Vagina (tissue), 2 donors: ENCODE measurements at regions not wholly inside any gene's neighbourhood (a gene's known extent, or its start where the extent isn't known, plus 50 kb on each side); places are given as distances from the start of the nearest gene placed in this dataset.

ENCODE experiments used
- POLR2AphosphoS5 ChIP-seq, 2 donors: sonication (generic); formaldehyde crosslinking; IDR thresholded peaks; one replicate each; pipeline ENCODE4 v1.9.0; 2017; ENCODE audit warnings: antibody characterized with exemption in 2 of 2, mild to moderate bottlenecking in 2 of 2, low read depth in 1 of 2; ENCODE audit not compliant: insufficient read depth in 1 of 2
- TF ChIP-seq, protein P1 (sequence below), 3 experiments: fragments of 450-650 bp in 2 of 3; fragments of 200-600 bp in 1 of 3; sonication (generic) in 1 of 3; IDR thresholded peaks; one replicate each; pipeline ENCODE4 v1.5.1; 2017 to 2019; ENCODE audit warnings: antibody characterized with exemption in 3 of 3, mild to moderate bottlenecking in 2 of 3, moderate library complexity in 2 of 3

DNA sequence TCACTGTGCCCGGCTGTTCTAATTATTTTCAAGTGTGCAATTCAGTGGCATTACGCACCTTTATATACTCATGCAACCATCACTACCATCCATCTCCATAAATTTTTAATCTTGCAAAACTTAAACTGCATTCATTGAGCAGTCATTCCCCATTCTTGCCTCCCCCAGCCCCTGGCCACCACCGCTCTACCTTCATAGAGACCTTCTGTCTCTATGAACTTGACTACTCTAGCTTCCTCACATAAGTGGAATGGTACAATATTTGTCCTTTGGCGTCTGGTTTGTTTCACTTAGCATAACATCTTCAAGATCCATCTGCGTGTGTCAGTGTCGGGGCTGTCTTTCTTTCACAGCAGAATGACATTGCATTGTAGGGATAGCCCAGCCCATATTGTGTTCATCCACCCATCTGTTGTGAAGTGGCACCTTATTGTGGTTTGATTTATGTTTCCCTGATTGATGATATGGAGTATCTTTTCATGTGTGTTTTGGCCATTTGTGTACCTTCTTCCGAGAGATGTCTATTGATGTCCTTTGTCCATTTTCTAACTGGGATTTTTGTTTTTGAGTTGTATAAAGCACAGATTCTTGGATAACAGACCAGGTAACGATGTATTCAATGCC is 64.8 kb upstream of the FLT1 start:
- no peak for TF ChIP-seq POLR2AphosphoS5 (IDR thresholded peaks at IDR 0.05; ENCODE audit: insufficient read depth in 1 of 2, low read depth in 1 of 2)
- TF ChIP-seq, protein P1, sequence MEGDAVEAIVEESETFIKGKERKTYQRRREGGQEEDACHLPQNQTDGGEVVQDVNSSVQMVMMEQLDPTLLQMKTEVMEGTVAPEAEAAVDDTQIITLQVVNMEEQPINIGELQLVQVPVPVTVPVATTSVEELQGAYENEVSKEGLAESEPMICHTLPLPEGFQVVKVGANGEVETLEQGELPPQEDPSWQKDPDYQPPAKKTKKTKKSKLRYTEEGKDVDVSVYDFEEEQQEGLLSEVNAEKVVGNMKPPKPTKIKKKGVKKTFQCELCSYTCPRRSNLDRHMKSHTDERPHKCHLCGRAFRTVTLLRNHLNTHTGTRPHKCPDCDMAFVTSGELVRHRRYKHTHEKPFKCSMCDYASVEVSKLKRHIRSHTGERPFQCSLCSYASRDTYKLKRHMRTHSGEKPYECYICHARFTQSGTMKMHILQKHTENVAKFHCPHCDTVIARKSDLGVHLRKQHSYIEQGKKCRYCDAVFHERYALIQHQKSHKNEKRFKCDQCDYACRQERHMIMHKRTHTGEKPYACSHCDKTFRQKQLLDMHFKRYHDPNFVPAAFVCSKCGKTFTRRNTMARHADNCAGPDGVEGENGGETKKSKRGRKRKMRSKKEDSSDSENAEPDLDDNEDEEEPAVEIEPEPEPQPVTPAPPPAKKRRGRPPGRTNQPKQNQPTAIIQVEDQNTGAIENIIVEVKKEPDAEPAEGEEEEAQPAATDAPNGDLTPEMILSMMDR (IDR thresholded peaks at IDR 0.05), result no peak
